Vagina (tissue), 2 donors: ENCODE measurements at regions not wholly inside any gene's neighbourhood (a gene's known extent, or its start where the extent isn't known, plus 50 kb on each side); places are given as distances from the start of the nearest gene placed in this dataset.

Experiments
- DNase-seq, 2 donors: peaks; one replicate each; pipeline ENCODE4 v3.0.0-alpha.2; 2017; ENCODE audit errors: extremely low spot score in 2 of 2
- H3K27ac ChIP-seq: fragments of 200-600 bp; sonication (generic); one replicate; pipeline ENCODE4 v1.5.1; 2019
- H3K27me3 ChIP-seq: fragments of 200-600 bp; sonication (generic); one replicate; pipeline ENCODE4 v1.5.1; 2019
- H3K36me3 ChIP-seq, 2 donors: fragments of 200-600 bp; sonication (generic); one replicate each; pipeline ENCODE4 v1.5.1; 2017 to 2019
- H3K4me1 ChIP-seq: fragments of 200-600 bp; sonication (generic); one replicate; pipeline ENCODE4 v1.5.1; 2019
- H3K4me3 ChIP-seq, 2 donors: fragments of 200-600 bp; sonication (generic); 1 replicate in 1 of 2; 2 replicates in 1 of 2; pipeline ENCODE4 v1.5.1; 2016 to 2019
- H3K9me3 ChIP-seq: fragments of 200-600 bp; sonication (generic); one replicate; pipeline ENCODE4 v1.5.1; 2019
- CTCF ChIP-seq, 3 experiments: fragments of 450-650 bp in 2 of 3; fragments of 200-600 bp in 1 of 3; sonication (generic) in 1 of 3; IDR thresholded peaks; one replicate each; pipeline ENCODE4 v1.5.1; 2017 to 2019; ENCODE audit warnings: antibody characterized with exemption in 3 of 3, mild to moderate bottlenecking in 2 of 3, moderate library complexity in 2 of 3
- POLR2A ChIP-seq, 2 donors: fragments of 450-650 bp; IDR thresholded peaks; one replicate each; pipeline ENCODE4 v1.6.1; 2017; ENCODE audit warnings: antibody characterized with exemption in 2 of 2, mild to moderate bottlenecking in 2 of 2, moderate library complexity in 2 of 2
- POLR2AphosphoS5 ChIP-seq, 2 donors: sonication (generic); formaldehyde crosslinking; IDR thresholded peaks; one replicate each; pipeline ENCODE4 v1.9.0; 2017; ENCODE audit warnings: antibody characterized with exemption in 2 of 2, mild to moderate bottlenecking in 2 of 2, low read depth in 1 of 2; ENCODE audit not compliant: insufficient read depth in 1 of 2
- intact Hi-C: fragments of 100-400 bp; cut with DNase I; formaldehyde crosslinking; loops from one replicate; pipeline ENCODE4 v1.15.1; 2023

GRCh38 chr13:73922493-73923393 lies 211.5 kb downstream of the KLF12 start:
- DNase-seq = no peak
- Histone ChIP-seq H3K4me3 (no peak overlapping the region), H3K4me1 (no peaks in the 10 kb centered on the region), H3K9me3 (no peaks in the 10 kb centered on the region), H3K36me3 (no peaks in the 10 kb centered on the region), H3K27me3 (no peaks in the 10 kb centered on the region), H3K27ac (no peak overlapping the region)
- intact Hi-C loops = no loop called here
- TF ChIP-seq CTCF (IDR thresholded peaks at IDR 0.05) = no peak
- no peak for TF ChIP-seq POLR2AphosphoS5 (IDR thresholded peaks at IDR 0.05; ENCODE audit: insufficient read depth in 1 of 2, low read depth in 1 of 2)
- TF ChIP-seq POLR2A (IDR thresholded peaks at IDR 0.05) = no peak

GRCh38 chr13:73918691-73919090 lies 215.5 kb downstream of the KLF12 start:
- no peak for TF ChIP-seq POLR2AphosphoS5 (IDR thresholded peaks at IDR 0.05; ENCODE audit: insufficient read depth in 1 of 2, low read depth in 1 of 2)
- TF ChIP-seq POLR2A (IDR thresholded peaks at IDR 0.05) = no peak
- TF ChIP-seq CTCF (IDR thresholded peaks at IDR 0.05) = no peak
- H3K27me3 ChIP-seq = no peaks in the 10 kb centered on the region
- no peaks in the 10 kb centered on the region for H3K36me3 ChIP-seq
- H3K4me3 ChIP-seq = no peak overlapping the region
- intact Hi-C loops = no loop called here
- no peak overlapping the region for H3K27ac ChIP-seq
- peaks cover 6% of the 10 kb centered on the region for H3K4me1 ChIP-seq
- H3K9me3 ChIP-seq = no peaks in the 10 kb centered on the region
- DNase-seq = no peak

- intact Hi-C loops = no loop called here
These were observed 220.3 kb downstream of the KLF12 start for GRCh38 chr13:73913751-73914518.

GRCh38 chr13:73913079-73913740 lies 221.0 kb downstream of the KLF12 start:
- no peak overlapping the region for H3K4me3 ChIP-seq
- no peak for DNase-seq
- intact Hi-C loops = no loop called here
- no peak overlapping the region for H3K27ac ChIP-seq
- H3K36me3 ChIP-seq = no peaks in the 10 kb centered on the region
- H3K27me3 ChIP-seq = no peaks in the 10 kb centered on the region
- H3K4me1 ChIP-seq = peaks cover 14% of the 10 kb centered on the region
- TF ChIP-seq CTCF (IDR thresholded peaks at IDR 0.05) = no peak
- no peak for TF ChIP-seq POLR2A (IDR thresholded peaks at IDR 0.05)
- TF ChIP-seq POLR2AphosphoS5 (IDR thresholded peaks at IDR 0.05; ENCODE audit: insufficient read depth in 1 of 2, low read depth in 1 of 2) = no peak
- no peaks in the 10 kb centered on the region for H3K9me3 ChIP-seq

More at GRCh38 chr13:73913751-73914518, 220.3 kb downstream of the KLF12 start:
- no peaks in the 10 kb centered on the region for H3K36me3 ChIP-seq
- H3K27ac ChIP-seq = no peak overlapping the region
- peaks cover 14% of the 10 kb centered on the region for H3K4me1 ChIP-seq
- H3K27me3 ChIP-seq = no peaks in the 10 kb centered on the region
- no peak overlapping the region for H3K4me3 ChIP-seq
- no peaks in the 10 kb centered on the region for H3K9me3 ChIP-seq
- TF ChIP-seq CTCF (IDR thresholded peaks at IDR 0.05) (no peak), POLR2AphosphoS5 (IDR thresholded peaks at IDR 0.05; ENCODE audit: insufficient read depth in 1 of 2, low read depth in 1 of 2) (no peak), POLR2A (IDR thresholded peaks at IDR 0.05) (no peak)
- DNase-seq = no peak
